GM12873 (cell line): ENCODE measurements at regions not wholly inside any gene's neighbourhood (a gene's known extent, or its start where the extent isn't known, plus 50 kb on each side); places are given as distances from the start of the nearest gene placed in this dataset.

Experiments
- TF ChIP-seq, protein P1 (sequence below): IDR thresholded peaks from 2 replicates; pipeline ENCODE4 v1.5.1; 2012; ENCODE audit warnings: low read depth, mild to moderate bottlenecking, moderate library complexity, low read length, control low read depth; ENCODE audit not compliant: insufficient read depth; ENCODE audit errors: missing control alignments

- TF ChIP-seq, protein P1, sequence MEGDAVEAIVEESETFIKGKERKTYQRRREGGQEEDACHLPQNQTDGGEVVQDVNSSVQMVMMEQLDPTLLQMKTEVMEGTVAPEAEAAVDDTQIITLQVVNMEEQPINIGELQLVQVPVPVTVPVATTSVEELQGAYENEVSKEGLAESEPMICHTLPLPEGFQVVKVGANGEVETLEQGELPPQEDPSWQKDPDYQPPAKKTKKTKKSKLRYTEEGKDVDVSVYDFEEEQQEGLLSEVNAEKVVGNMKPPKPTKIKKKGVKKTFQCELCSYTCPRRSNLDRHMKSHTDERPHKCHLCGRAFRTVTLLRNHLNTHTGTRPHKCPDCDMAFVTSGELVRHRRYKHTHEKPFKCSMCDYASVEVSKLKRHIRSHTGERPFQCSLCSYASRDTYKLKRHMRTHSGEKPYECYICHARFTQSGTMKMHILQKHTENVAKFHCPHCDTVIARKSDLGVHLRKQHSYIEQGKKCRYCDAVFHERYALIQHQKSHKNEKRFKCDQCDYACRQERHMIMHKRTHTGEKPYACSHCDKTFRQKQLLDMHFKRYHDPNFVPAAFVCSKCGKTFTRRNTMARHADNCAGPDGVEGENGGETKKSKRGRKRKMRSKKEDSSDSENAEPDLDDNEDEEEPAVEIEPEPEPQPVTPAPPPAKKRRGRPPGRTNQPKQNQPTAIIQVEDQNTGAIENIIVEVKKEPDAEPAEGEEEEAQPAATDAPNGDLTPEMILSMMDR, result no peak
Measured at GRCh38 chr3:181533811-181534210, 177.9 kb upstream of the SOX2 start.

- TF ChIP-seq, protein P1, result no peak
Measured at GRCh38 chr3:181530584-181530983, 181.1 kb upstream of the SOX2 start.

- TF ChIP-seq, protein P1, result no peak
Measured at GRCh38 chr3:181521831-181522230, 189.9 kb upstream of the SOX2 start.

- TF ChIP-seq, protein P1, result no peak
Measured at GRCh38 chr3:181518222-181518621, 193.5 kb upstream of the SOX2 start.

GRCh38 chr3:181512787-181513186 is 198.9 kb upstream of the SOX2 start:
- TF ChIP-seq, protein P1, result no peak

GRCh38 chr3:181510500-181510899 is 201.2 kb upstream of the SOX2 start:
- TF ChIP-seq, protein P1, result no peak

DNA sequence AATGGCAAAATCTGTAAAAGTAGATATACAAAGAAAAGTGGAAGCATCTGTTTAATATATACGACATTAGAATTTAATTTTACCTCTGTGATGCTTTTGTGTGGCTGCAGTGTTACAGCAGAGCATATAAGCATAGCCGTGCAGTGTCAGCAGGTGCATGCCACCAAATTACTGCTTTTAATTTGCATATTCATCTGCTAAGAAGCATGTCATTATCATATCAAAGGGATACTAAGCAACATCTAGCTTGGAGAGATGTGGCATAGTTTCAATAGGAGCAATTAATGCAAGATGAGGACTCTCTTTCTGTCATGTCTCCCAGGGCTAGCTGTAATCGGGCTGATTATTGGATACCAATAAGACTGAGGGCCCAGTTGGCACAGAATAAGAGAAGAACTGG is 214.4 kb upstream of the SOX2 start:
- TF ChIP-seq, protein P1, result no peak
